Stomach (tissue), 8 donors: ENCODE measurements at regions not wholly inside any gene's neighbourhood (a gene's known extent, or its start where the extent isn't known, plus 50 kb on each side); places are given as distances from the start of the nearest gene placed in this dataset.

Source experiments
- DNase-seq, 2 donors: peaks; one replicate each; pipeline versions ENCODE4 v3.0.0 to v3.0.0-alpha.2; 2013 to 2019
- H3K27ac ChIP-seq, 5 donors: fragments of 200-600 bp in 4 of 5; sonication (generic) in 4 of 5; one replicate each; pipeline ENCODE4 v1.5.1; 2013 to 2019; ENCODE audit warnings: mild to moderate bottlenecking in 1 of 5, moderate library complexity in 1 of 5
- H3K27me3 ChIP-seq, 3 donors: fragments of 200-600 bp; sonication (generic); one replicate each; pipeline ENCODE4 v1.5.1; 2017 to 2019; ENCODE audit warnings: mixed run types in 1 of 3
- H3K36me3 ChIP-seq, 4 donors: fragments of 200-600 bp; sonication (generic); 1 replicate in 3 of 4; 2 replicates in 1 of 4; pipeline ENCODE4 v1.5.1; 2016 to 2019
- H3K4me1 ChIP-seq, 4 donors: fragments of 200-600 bp; sonication (generic); one replicate each; pipeline ENCODE4 v1.5.1; 2016 to 2019
- H3K4me3 ChIP-seq, 4 donors: fragments of 200-600 bp; sonication (generic) in 3 of 4; one replicate each; pipeline ENCODE4 v1.5.1; 2016 to 2019; ENCODE audit warnings: mild to moderate bottlenecking in 1 of 4
- H3K9me3 ChIP-seq, 4 donors: fragments of 200-600 bp; sonication (generic); one replicate each; pipeline ENCODE4 v1.5.1; 2016 to 2019
- CTCF ChIP-seq, 7 experiments: fragments of 450-650 bp in 4 of 7; fragments of 200-600 bp in 3 of 7; sonication (generic) in 3 of 7; IDR thresholded peaks; one replicate each; pipeline ENCODE4 v1.5.1; 2016 to 2019; ENCODE audit warnings: antibody characterized with exemption in 7 of 7, control low read depth in 2 of 7, mild to moderate bottlenecking in 1 of 7
- EP300 ChIP-seq: sonication (generic); formaldehyde crosslinking; IDR thresholded peaks from one replicate; pipeline ENCODE4 v1.6.1; 2017; ENCODE audit warnings: antibody characterized with exemption
- POLR2A ChIP-seq, 4 donors: fragments of 450-650 bp; IDR thresholded peaks; one replicate each; pipeline ENCODE4 v1.6.1; 2016; ENCODE audit warnings: antibody characterized with exemption in 4 of 4, control low read depth in 2 of 4, mild to moderate bottlenecking in 1 of 4, moderate library complexity in 1 of 4
- POLR2AphosphoS5 ChIP-seq, 3 donors: sonication (generic); formaldehyde crosslinking; IDR thresholded peaks; one replicate each; pipeline ENCODE4 v1.6.1; 2016; ENCODE audit warnings: antibody characterized with exemption in 3 of 3
- WGBS, 5 donors: extraction: QIAGEN DNeasy Blood & Tissue Kit in 3 of 5; methylation state at CpG; one replicate each; pipeline versions ENCODE4 v1.1.5 to v1.1.7; 2013 to 2018; 5-methylcytosine and 5-hydroxymethylcytosine counted together
- intact Hi-C: fragments of 100-400 bp; cut with DNase I; formaldehyde crosslinking; loops from one replicate; pipeline ENCODE4 v1.15.1; 2023; ENCODE audit warnings: low total_unique reads
- donor health status: healthy with polysubstance abuse.
- donor health status: Bipolar disorder and iron deficiency.
- donor health status: healthy.

DNA sequence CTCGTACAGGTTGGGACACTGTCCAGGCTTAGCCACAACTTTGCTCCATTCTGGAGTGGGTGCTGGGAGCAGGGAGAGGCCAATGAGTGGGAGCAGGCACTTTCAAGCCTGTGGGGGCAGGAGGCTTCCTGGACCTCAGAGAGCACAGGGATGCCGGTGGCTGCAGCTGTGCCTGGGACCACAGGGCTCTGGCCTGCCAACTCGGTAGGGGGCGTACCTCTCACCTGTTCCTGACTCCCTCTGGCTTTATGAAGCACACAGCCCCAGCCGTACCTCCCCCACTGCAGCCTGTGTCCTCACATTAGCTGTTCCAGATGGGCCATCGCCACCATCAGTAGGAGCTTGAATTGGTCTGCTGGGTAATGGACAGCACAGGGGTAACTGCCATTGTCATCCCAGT lies 278.7 kb upstream of the KLHL1 start:
- intact Hi-C loops: no loop called here
- Histone ChIP-seq H3K27ac (no peak overlapping the region), H3K9me3 (peaks cover 0 to 6% (median 0%) of the 10 kb centered on the region in 4 donors), H3K27me3 (no peaks in the 10 kb centered on the region), H3K36me3 (no peaks in the 10 kb centered on the region), H3K4me3 (no peak overlapping the region), H3K4me1 (peaks cover 0 to 10% (median 2%) of the 10 kb centered on the region in 4 donors)
- TF ChIP-seq EP300 (no peak), CTCF (IDR thresholded peaks at IDR 0.05) (no peak), POLR2AphosphoS5 (IDR thresholded peaks at IDR 0.05) (no peak), POLR2A (IDR thresholded peaks at IDR 0.05) (no peak)
- DNase-seq: no peak
- 91 to 96% (median 93%) methylated on average over 4 to 6 of the region's 6 CpGs for WGBS, 5 donors

DNA sequence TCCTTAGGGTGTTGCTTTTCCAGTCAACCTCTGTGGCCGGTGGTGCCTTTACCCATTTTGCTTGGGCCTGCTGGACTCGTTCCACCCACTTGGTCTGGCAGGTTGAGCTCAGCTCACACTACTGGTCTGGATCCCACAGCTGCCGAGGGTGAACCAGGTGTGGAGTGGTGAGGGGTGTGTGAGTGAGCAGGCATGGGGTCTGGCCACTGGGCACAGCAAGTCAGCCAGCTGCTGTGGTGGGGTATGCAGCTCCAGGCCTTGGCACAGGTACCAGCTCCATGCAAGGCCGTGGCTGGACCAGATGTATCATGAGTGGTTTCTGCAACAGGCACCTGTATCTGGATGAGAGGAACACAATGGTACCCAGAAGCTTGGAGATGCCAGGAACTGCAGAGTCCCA lies 277.6 kb upstream of the KLHL1 start:
- Histone ChIP-seq H3K4me1 (no peaks in the 10 kb centered on the region), H3K27ac (no peak overlapping the region), H3K9me3 (peaks cover 0 to 6% (median 0%) of the 10 kb centered on the region in 4 donors), H3K36me3 (no peaks in the 10 kb centered on the region), H3K27me3 (no peaks in the 10 kb centered on the region), H3K4me3 (no peak overlapping the region)
- intact Hi-C loops: no loop called here
- 86 to 94% (median 91%) methylated on average over 3 to 4 of the region's 4 CpGs for WGBS, 5 donors
- TF ChIP-seq CTCF (IDR thresholded peaks at IDR 0.05) (no peak), EP300 (no peak), POLR2AphosphoS5 (IDR thresholded peaks at IDR 0.05) (no peak), POLR2A (IDR thresholded peaks at IDR 0.05) (no peak)
- DNase-seq: no peak

- WGBS, 5 donors: 85 to 91% (median 87%) methylated on average over 3 of the region's 3 CpGs
- intact Hi-C loops: no loop called here
These were observed 275.9 kb upstream of the KLHL1 start for GRCh38 chr13:70384156-70384555.

GRCh38 chr13:70380809-70381208 lies 272.6 kb upstream of the KLHL1 start:
- Histone ChIP-seq H3K27ac (no peak overlapping the region), H3K4me3 (no peak overlapping the region), H3K36me3 (no peaks in the 10 kb centered on the region), H3K4me1 (no peaks in the 10 kb centered on the region), H3K9me3 (peaks cover 0 to 4% (median 0%) of the 10 kb centered on the region in 4 donors), H3K27me3 (no peaks in the 10 kb centered on the region)
- TF ChIP-seq POLR2AphosphoS5 (IDR thresholded peaks at IDR 0.05) (no peak), CTCF (IDR thresholded peaks at IDR 0.05) (no peak), POLR2A (IDR thresholded peaks at IDR 0.05) (no peak), EP300 (no peak)
- DNase-seq: no peak
- 68 to 83% (median 74%) methylated on average over 2 of the region's 2 CpGs for WGBS, 5 donors
- intact Hi-C loops: no loop called here

More at GRCh38 chr13:70384156-70384555, 275.9 kb upstream of the KLHL1 start:
- TF ChIP-seq POLR2AphosphoS5 (IDR thresholded peaks at IDR 0.05) (no peak), CTCF (IDR thresholded peaks at IDR 0.05) (no peak), POLR2A (IDR thresholded peaks at IDR 0.05) (no peak), EP300 (no peak)
- Histone ChIP-seq H3K27me3 (no peaks in the 10 kb centered on the region), H3K4me3 (no peak overlapping the region), H3K4me1 (no peaks in the 10 kb centered on the region), H3K36me3 (no peaks in the 10 kb centered on the region), H3K27ac (no peak overlapping the region), H3K9me3 (peaks cover 0 to 6% (median 0%) of the 10 kb centered on the region in 4 donors)
- no peak for DNase-seq
